Spleen (tissue), 11 donors: ENCODE measurements at regions not wholly inside any gene's neighbourhood (a gene's known extent, or its start where the extent isn't known, plus 50 kb on each side); places are given as distances from the start of the nearest gene placed in this dataset.

ENCODE experiments used
- DNase-seq: peaks from one replicate; pipeline ENCODE4 v3.0.0-alpha.2; 2020
- H3K27ac ChIP-seq, 8 donors: fragments of 200-600 bp; sonication (generic) in 7 of 8; 1 replicate in 4 of 8; 2 replicates in 4 of 8; pipeline versions ENCODE4 v1.5.0 to v1.8.0; 2016 to 2021; ENCODE audit warnings: inconsistent platforms in 4 of 8, mild to moderate bottlenecking in 4 of 8, moderate library complexity in 1 of 8
- H3K27me3 ChIP-seq, 7 donors: fragments of 200-600 bp; sonication (generic) in 6 of 7; replicated peaks in 1 of 7; 1 replicate in 4 of 7; 2 replicates in 3 of 7; pipeline versions ENCODE4 v1.5.0 to v1.8.0; 2016 to 2021; ENCODE audit warnings: inconsistent platforms in 3 of 7, mild to moderate bottlenecking in 1 of 7
- H3K36me3 ChIP-seq, 6 donors: fragments of 200-600 bp; sonication (generic) in 5 of 6; 1 replicate in 4 of 6; 2 replicates in 2 of 6; pipeline versions ENCODE4 v1.5.0 to v1.8.0; 2016 to 2021; ENCODE audit warnings: inconsistent platforms in 2 of 6
- H3K4me1 ChIP-seq, 6 donors: fragments of 200-600 bp; sonication (generic) in 5 of 6; 1 replicate in 3 of 6; 2 replicates in 3 of 6; pipeline versions ENCODE4 v1.5.0 to v1.8.0; 2016 to 2021; ENCODE audit warnings: inconsistent platforms in 3 of 6
- H3K4me3 ChIP-seq, 8 donors: fragments of 200-600 bp; sonication (generic) in 7 of 8; 1 replicate in 4 of 8; 2 replicates in 4 of 8; pipeline versions ENCODE4 v1.5.0 to v1.8.0; 2016 to 2021; ENCODE audit warnings: inconsistent platforms in 4 of 8, mild to moderate bottlenecking in 4 of 8, moderate library complexity in 2 of 8
- H3K9me3 ChIP-seq, 8 donors: fragments of 200-600 bp; sonication (generic) in 7 of 8; 1 replicate in 4 of 8; 2 replicates in 4 of 8; pipeline versions ENCODE4 v1.5.0 to v1.8.0; 2016 to 2021; ENCODE audit warnings: inconsistent platforms in 4 of 8
- CTCF ChIP-seq, 11 experiments: fragments of 200-600 bp in 7 of 11; fragments of 450-650 bp in 4 of 11; sonication (generic) in 4 of 11; IDR thresholded peaks in 8 of 11; conservative IDR thresholded peaks in 3 of 11; 1 replicate in 7 of 11; 2 replicates in 4 of 11; pipeline versions ENCODE4 v1.4.0 to v1.8.0; 2016 to 2021; ENCODE audit warnings: antibody characterized with exemption in 11 of 11, inconsistent platforms in 4 of 11, mild to moderate bottlenecking in 1 of 11
- POLR2A ChIP-seq, 3 donors: fragments of 450-650 bp; IDR thresholded peaks; one replicate each; pipeline ENCODE4 v1.5.1; 2017; ENCODE audit warnings: antibody characterized with exemption in 3 of 3, mild to moderate bottlenecking in 1 of 3
- POLR2AphosphoS5 ChIP-seq, 3 donors: sonication (generic); formaldehyde crosslinking; IDR thresholded peaks; one replicate each; pipeline ENCODE4 v1.5.1; 2017; ENCODE audit warnings: antibody characterized with exemption in 3 of 3
- WGBS, 5 donors: extraction: QIAGEN DNeasy Blood & Tissue Kit in 3 of 5; methylation state at CpG; one replicate each; pipeline versions ENCODE4 v1.1.5 to v1.1.7; 2013 to 2018; 5-methylcytosine and 5-hydroxymethylcytosine counted together
- intact Hi-C: fragments of 100-400 bp; cut with DNase I; formaldehyde crosslinking; loops from one replicate; pipeline ENCODE4 v1.15.0; 2023; ENCODE audit warnings: low total_unique reads
- donor health status: healthy with polysubstance abuse.
- donor health status: DM: no; HTN: no; CAD: no; lungs with moderate emphysema.
- donor health status: DM: no; HTN: no; CAD: no.
- donor health status: Bipolar disorder and iron deficiency.
- donor health status: healthy.
- donor health status: DM: no; HTN: no; CAD: no.
- donor health status: DM: yes; HTN: yes; CAD: no.

- intact Hi-C loops = no loop called here
- WGBS, 5 donors = 61 to 83% (median 69%) methylated on average over 1 of the region's 1 CpG
Measured at GRCh38 chr5:66516550-66516949, 79.6 kb upstream of the MAST4 start.

GRCh38 chr5:66517351-66517750 lies 78.8 kb upstream of the MAST4 start:
- peaks cover 0 to 46% (median 16%) of the 10 kb centered on the region in 6 donors for H3K4me1 ChIP-seq
- peaks cover 0 to 26% (median 21%) of the 10 kb centered on the region in 8 donors for H3K9me3 ChIP-seq
- DNase-seq = no peak
- intact Hi-C loops = no loop called here
- no peak overlapping the region for H3K4me3 ChIP-seq
- no peaks in the 10 kb centered on the region for H3K27me3 ChIP-seq
- TF ChIP-seq POLR2AphosphoS5 (IDR thresholded peaks at IDR 0.05) (no peak), CTCF (IDR thresholded peaks at IDR 0.05 in 8 of 11, conservative IDR thresholded peaks at IDR 0.05 in 3 of 11) (no peak), POLR2A (IDR thresholded peaks at IDR 0.05) (no peak)
- H3K36me3 ChIP-seq = no peaks in the 10 kb centered on the region
- 48 to 92% (median 71%) methylated on average over 2 of the region's 2 CpGs for WGBS, 5 donors
- H3K27ac ChIP-seq = no peak overlapping the region

More at GRCh38 chr5:66516550-66516949, 79.6 kb upstream of the MAST4 start:
- DNase-seq = no peak
- H3K4me1 ChIP-seq = peaks cover 0 to 46% (median 16%) of the 10 kb centered on the region in 6 donors
- TF ChIP-seq POLR2A (IDR thresholded peaks at IDR 0.05) = no peak
- no peak for TF ChIP-seq POLR2AphosphoS5 (IDR thresholded peaks at IDR 0.05)
- no peak for TF ChIP-seq CTCF (IDR thresholded peaks at IDR 0.05 in 8 of 11, conservative IDR thresholded peaks at IDR 0.05 in 3 of 11)
- no peaks in the 10 kb centered on the region for H3K36me3 ChIP-seq
- peaks cover 0 to 22% (median 17%) of the 10 kb centered on the region in 8 donors for H3K9me3 ChIP-seq
- H3K27ac ChIP-seq = peak overlapping the region in 1 of 8 donors; percentile 12
- H3K4me3 ChIP-seq = no peak overlapping the region
- no peaks in the 10 kb centered on the region for H3K27me3 ChIP-seq

GRCh38 chr5:66518052-66518451 lies 78.1 kb upstream of the MAST4 start:
- peaks cover 0 to 26% (median 21%) of the 10 kb centered on the region in 8 donors for H3K9me3 ChIP-seq
- H3K36me3 ChIP-seq = no peaks in the 10 kb centered on the region
- peaks cover 0 to 39% (median 11%) of the 10 kb centered on the region in 6 donors for H3K4me1 ChIP-seq
- no peak for TF ChIP-seq POLR2A (IDR thresholded peaks at IDR 0.05)
- no peak for TF ChIP-seq CTCF (IDR thresholded peaks at IDR 0.05 in 8 of 11, conservative IDR thresholded peaks at IDR 0.05 in 3 of 11)
- no peak for TF ChIP-seq POLR2AphosphoS5 (IDR thresholded peaks at IDR 0.05)
- H3K27ac ChIP-seq = no peak overlapping the region
- no peak for DNase-seq
- H3K27me3 ChIP-seq = no peaks in the 10 kb centered on the region
- WGBS, 5 donors = 91 to 97% (median 93%) methylated on average over 3 of the region's 3 CpGs
- no peak overlapping the region for H3K4me3 ChIP-seq
- intact Hi-C loops = no loop called here

- TF ChIP-seq POLR2A (IDR thresholded peaks at IDR 0.05) = no peak
- Histone ChIP-seq H3K9me3 (peaks cover 0 to 26% (median 21%) of the 10 kb centered on the region in 8 donors), H3K27me3 (no peaks in the 10 kb centered on the region), H3K4me3 (no peak overlapping the region), H3K36me3 (no peaks in the 10 kb centered on the region), H3K27ac (no peak overlapping the region), H3K4me1 (peaks cover 0 to 32% (median 7%) of the 10 kb centered on the region in 6 donors)
- DNase-seq = no peak
- WGBS, 5 donors = 66 to 84% (median 78%) methylated on average over 4 of the region's 4 CpGs
- intact Hi-C loops = no loop called here
Measured at GRCh38 chr5:66518753-66519152, 77.4 kb upstream of the MAST4 start.

- TF ChIP-seq POLR2AphosphoS5 (IDR thresholded peaks at IDR 0.05) (no peak), CTCF (IDR thresholded peaks at IDR 0.05 in 8 of 11, conservative IDR thresholded peaks at IDR 0.05 in 3 of 11) (no peak), POLR2A (IDR thresholded peaks at IDR 0.05) (no peak)
- DNase-seq = no peak
- H3K27me3 ChIP-seq = no peaks in the 10 kb centered on the region
- WGBS, 5 donors = 69 to 86% (median 82%) methylated on average over 1 of the region's 1 CpG
- intact Hi-C loops = no loop called here
- H3K4me3 ChIP-seq = no peak overlapping the region
- H3K36me3 ChIP-seq = no peaks in the 10 kb centered on the region
- H3K27ac ChIP-seq = no peak overlapping the region
- peaks cover 0 to 26% (median 21%) of the 10 kb centered on the region in 8 donors for H3K9me3 ChIP-seq
- peaks cover 0 to 23% (median 4%) of the 10 kb centered on the region in 6 donors for H3K4me1 ChIP-seq
Measured at GRCh38 chr5:66519626-66520025, 76.6 kb upstream of the MAST4 start.
